HS-27A (cell line): ENCODE measurements at regions not wholly inside any gene's neighbourhood (a gene's known extent, or its start where the extent isn't known, plus 50 kb on each side); places are given as distances from the start of the nearest gene placed in this dataset.

ENCODE experiments used
- DNase-seq: peaks from one replicate; pipeline ENCODE4 v3.0.0-alpha.2; 2012; ENCODE audit warnings: low read depth, missing footprints

DNA sequence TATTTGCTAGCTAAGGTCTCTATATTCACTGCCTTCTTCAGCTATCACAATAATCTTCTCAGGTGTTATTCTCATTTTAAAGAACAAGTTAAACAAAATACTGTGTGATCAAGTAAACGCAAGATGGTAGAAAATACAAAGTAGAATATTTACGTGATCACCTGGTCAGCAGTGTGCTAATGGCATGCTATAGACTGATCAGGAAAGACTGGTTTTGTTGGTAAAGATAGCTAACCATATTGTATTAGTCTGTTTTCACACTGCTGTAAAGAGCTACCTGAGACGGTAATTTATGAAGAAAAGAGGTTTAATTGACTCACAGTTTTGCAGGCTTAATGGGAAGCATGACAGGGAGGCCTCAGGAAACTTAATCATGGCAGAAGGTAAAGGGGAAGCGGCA lies 50.4 kb downstream of the ZBTB38 start:
- no peak for DNase-seq

DNA sequence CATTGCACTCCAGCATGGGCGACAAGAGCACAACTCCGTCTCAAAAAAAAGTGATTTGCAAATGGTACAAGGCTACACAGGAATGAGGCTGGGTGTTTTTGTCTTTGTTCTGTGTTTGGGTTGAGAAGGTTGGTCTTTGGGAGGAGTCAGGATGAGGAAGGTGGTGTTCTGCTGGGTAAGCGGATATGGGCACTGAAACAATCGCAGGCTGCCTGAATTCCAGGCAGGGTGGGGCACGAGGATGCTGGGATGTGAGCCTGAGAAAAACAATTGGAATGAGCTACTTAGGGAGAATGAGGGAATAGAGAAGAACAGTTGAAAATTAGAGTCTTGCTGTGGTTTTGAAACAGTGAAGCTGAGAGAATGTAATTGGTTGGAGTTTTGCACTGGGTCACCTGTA lies 51.6 kb downstream of the ZBTB38 start:
- no peak for DNase-seq

DNA sequence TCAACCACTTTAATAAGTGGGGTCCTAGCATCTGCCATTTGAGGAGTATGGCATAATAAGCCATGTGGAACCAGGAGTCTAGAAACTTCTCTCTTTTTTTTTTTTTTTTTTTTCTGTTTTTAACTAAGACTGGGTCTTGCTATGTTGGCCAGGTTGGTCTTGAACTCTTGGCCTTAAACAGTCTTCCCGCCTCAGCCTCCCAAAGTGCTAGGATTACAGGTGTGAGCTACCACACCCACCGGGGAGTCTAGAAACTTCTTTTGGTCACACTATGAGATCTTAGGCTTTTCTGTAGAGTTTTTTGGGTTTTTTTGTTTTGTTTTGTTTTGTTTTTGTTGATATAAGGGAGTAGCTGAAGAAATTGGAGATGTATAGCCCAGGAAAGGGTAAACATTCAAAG lies 52.9 kb downstream of the ZBTB38 start:
- DNase-seq = no peak

DNA sequence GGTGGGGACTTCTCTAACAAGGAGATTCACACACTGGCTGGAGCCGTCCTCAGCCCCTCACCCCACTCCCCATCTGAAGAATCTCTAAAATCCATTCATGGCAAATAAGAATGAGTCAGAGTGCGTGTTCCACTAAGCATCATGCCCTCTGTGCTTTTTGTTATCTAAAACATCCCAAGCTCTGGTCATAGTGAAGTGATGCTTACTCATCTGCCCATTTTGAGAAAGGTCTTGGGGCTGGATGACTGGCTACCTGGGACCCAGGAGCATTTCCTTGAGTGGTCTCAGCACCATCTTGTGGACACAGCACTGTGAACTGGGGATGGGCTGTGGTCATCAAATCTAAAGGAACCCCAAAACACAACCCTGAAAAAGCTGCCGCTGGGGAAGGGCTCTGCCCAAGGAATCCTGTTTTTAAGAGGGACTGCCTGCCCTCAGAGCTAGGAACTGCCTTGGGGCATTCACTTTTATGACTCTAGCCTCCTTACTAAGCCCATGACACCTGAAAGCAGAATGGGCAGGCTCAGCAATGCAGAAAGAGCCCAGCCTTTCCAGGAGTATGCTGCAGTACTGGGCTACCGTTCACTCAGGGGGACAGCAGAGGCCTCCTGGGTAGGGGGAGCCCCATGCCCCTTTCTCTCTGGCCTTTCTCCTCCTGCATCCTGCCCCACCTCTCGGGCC lies 53.5 kb downstream of the ZBTB38 start:
- peak; percentile 81 for DNase-seq

DNA sequence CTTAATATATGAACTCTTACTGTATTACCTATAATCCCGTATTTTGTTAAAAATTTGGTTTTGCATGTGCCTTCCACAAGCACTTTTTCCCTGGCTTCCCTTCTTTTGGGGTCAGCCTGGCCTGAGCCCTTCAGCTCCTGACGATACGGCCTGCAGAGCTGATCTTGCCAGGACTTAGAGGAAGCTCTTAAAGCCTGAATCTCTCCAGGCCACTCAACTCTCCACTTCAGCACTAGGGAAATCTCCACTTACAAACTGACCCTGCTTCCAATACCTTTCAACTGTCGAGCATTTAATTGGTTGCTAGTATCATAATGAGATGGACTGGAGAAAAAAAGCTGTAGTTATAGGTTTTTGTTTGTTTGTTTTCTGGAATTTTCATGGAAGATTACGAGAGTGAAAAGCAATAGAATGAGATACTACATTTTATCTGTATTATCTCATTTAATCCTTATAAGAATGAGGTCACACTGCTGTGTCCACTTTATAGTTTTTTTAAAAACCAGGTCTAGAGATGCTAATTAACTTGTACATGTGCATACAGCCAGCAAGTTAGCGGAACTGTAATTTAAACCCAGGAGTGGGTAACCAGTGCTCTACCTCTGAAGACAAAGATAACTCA lies 54.8 kb downstream of the ZBTB38 start:
- DNase-seq = no peak

DNA sequence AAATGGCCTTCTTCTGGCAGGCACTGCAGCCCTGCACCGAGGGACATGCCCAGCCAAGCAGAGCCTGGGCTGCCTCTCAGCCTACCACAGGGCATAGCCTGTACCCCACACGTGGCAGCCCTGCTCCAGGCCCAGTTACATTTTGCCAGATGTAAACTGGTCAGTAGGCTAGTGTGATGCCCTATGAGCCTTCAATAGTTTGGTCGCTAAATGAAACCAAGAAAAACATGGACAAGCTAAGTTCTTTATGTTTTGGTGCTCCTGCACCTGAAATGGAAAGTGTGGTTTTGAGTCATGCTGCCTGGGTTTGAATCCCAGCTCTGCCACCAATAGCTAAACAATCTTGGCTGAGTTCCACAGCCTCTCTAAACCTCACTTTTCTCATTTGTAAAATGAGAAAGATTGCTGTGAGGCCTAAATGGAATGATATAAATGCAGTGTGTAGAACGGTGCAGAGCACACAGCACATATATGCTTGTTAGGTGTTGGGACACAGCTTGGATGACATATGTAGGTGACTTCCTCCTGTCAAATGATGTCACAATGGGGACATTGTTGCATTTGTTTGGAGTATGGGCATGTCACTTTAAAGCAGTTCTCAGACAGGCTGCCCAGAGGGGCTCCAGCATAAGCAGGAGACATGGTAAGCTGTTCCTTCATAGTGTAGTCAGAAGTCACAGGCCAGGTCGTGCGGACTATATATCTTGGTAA lies 57.4 kb downstream of the ZBTB38 start:
- no peak for DNase-seq

DNA sequence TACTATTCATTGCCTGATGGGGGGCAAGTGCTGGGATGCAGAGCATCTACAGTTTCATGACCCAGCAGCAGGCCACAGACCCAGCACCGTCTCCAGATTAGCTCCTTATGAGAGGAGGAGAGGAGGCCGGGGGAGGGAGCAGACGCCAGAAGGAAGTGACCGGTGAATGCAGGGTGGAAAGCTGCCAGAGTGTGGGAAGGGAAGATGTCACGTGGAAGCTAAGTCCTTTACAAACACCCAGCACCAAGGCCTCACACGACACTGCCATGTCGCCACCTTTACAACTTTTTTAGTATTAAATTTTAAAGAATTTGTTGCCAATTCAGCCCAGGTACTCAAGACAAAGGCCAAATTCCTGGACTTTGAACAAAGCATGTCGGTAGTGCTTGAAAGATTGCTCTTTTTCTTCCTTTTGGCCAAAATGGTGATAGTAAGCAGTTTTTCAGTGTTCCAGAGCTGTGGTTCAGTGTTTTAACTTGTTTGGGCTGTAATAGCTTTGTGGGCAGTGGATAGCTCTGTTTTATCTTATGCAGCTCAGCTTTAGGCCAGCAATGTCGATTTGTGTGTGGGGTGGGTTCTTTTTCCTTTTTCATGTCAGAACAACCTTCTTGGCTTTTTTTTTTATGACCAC lies 58.2 kb downstream of the ZBTB38 start:
- no peak for DNase-seq

DNA sequence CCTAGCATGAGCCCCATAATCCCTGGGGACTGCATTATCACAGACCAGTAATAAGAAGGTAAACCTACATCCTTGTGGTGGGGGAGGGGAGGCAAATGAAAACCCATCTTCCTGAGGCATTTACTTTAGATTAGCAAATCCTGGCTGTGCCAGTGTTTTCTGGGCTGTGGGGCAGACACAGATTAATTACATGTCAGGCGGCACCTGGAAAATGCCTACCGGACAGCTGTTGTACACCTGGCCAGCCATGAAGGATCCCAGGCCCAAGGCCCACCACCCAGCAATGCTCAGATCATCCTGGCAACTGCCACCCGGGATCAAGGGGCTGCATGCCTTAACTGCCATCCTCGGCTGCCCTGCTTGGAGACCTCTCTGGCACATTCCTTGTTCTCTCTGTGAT lies 59.1 kb upstream of the RASA2 start:
- no peak for DNase-seq

DNA sequence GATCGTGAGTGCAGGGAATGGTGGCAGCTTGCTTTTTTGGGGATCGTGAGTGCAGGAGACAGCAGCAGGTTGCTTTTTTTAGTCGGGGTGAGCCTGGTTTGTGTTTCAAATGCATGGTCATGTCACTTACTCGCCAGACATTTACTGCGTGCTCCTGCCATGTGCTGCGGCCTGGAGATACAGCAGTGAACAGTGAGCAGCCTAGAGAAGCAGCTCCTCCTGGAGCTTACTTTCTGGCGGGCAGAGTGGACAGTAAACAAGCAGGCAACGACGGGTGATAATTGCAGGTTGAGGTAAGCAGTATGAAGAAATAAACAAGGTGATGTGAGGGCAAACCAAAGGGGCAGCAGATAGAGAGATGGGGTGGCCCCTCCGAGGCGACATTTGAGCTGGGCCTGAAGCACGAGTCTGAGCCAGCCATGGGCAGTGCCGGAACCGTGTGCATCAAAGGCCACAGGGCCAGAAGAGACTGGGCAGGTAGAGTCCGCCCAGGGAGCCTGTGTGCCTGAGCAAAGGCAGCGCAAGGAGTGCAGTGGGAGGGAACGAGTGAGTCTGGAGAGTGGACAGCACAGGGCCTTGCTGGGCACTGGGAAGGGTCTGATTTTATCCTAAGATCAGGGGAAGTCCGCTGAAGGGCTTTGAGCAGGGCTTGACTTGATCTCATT lies 57.3 kb upstream of the RASA2 start:
- no peak for DNase-seq

DNA sequence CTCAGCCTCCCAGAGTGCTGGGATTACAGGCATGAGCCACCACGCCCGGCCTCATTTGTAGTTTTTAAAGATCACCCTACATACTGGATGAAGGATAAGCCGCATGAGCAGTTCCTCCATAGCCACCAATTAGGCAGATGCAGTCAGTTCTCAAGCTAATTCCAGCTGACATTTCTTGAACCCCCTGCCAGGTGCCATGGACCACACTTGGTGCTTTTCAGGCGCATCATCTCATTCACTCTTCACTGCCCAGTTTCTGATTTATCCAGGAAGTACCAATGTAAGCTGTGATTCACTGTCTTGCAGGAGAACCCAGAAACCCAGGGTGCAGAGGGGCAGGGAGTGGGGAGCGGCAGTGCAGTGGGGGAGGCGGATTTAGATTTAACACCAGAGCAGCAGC lies 56.5 kb upstream of the RASA2 start:
- DNase-seq = no peak

DNA sequence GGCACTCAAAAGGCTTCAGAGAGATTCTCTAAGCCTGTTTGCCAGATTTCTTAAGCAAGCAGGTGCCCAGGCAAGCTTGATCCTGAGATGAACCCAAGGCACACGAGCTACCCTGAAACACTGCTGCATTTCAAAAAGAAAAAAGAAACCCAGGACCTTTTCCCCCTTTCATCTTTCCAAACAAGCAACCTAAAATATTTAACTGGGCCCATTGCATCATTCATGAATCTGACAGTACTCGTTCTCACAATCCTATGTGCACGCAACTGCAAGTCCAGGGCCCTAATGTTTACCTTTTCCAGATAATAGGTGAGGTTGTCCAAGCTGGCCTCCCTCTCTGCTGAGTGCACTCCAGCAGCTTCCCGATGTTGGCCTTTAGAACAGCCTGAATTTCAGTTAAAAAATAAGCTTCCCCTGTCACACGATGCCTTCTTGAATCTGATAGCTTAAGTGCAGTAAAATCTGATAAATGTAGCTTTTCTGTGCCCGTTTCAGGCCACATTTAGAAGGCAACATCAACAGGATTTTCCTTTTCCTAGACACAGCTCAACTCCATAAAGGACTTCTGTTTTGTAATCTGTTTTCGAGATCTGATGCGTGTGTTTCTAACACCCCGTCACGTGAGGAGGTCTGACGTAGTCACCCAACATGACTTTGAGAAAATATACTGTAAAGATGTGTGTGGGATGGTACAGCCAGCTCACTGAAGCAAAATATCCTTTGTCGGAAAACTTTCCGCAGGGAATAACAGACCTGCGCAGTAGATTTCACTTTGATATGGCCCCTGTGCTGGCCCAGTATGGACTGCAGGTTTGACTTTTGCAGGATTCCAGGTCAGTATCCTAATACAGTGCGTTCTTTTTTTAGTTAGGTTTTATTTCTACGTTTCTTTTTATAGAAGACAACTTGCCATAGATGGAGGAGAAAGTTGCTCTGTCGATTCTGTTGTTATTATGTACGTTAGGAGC lies 55.1 kb upstream of the RASA2 start:
- DNase-seq = no peak

DNA sequence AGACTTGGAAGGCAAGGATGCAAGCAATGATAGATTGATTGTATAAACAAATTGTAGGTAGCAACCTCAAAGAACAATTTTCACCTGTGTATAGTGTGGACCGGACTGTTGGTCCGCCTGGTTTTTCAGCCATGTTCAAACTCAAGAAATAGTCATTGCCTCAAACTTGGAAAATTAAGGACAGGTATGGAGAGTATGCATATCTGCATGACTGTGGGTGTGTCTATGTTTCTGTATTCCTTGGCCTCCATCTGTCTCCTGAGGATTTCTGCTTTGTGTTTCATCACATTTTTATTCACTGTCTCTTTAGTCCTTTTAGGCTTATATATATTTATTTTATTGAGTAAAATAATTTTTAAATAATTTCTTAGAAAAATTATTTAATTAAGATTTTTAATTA lies 53.9 kb upstream of the RASA2 start:
- DNase-seq = no peak

DNA sequence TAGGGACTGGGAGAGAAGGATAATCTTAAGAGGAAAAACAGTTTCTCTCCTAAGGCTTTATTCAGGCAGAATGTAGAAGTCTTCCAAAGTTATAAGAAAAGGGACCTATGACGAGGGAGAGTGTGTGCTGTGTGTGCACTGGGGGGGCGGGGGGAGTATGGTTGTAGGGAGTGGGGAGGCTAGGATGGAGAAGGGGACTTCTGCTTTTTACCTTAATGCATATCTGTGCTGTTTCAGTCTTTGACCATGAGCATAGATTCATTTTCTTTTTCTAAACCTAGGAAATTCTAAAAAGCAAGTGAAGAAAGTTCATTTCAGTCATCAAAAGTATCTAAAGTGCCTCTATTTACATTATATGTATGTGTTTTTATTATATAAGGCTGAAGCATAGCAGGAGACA lies 52.6 kb upstream of the RASA2 start:
- DNase-seq = no peak

DNA sequence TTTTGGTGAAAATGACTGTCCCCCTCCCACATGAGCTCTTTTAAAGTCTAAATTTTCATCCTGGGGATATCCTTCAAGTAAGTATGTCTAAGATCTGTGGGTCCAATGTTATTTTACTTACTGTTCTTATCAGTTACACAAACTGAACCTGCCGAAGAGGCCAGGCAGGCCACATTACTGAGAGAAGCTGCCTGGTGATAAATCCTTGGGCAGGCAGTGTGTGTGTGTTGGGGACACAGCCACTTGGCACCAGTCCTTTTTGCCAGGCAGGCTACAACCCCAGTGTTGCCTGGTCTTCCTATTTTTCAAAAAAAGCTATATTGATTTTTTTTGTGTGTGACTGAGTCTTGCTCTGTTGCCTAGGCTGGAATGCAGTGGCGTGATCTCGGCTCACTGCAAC lies 50.6 kb upstream of the RASA2 start:
- no peak for DNase-seq
